Aorta (tissue), 5 donors: ENCODE measurements at regions not wholly inside any gene's neighbourhood (a gene's known extent, or its start where the extent isn't known, plus 50 kb on each side); places are given as distances from the start of the nearest gene placed in this dataset.

ENCODE experiments used
- ATAC-seq: fragments of 200-7000 bp; cut with Tn5 transposase; one replicate; pipeline ENCODE4 v1.9.1; 2022; ENCODE audit warnings: moderate library complexity; ENCODE audit not compliant: low FRiP score
- DNase-seq, 2 donors: peaks; one replicate each; pipeline ENCODE4 v3.0.0-alpha.2; 2020
- H3K27ac ChIP-seq, 2 donors: one replicate each; pipeline ENCODE4 v1.5.1; 2013; ENCODE audit warnings: low read length in 2 of 2, mild to moderate bottlenecking in 2 of 2, moderate library complexity in 2 of 2, control low read depth in 1 of 2, inconsistent platforms in 1 of 2, low read depth in 1 of 2
- H3K27me3 ChIP-seq, 2 donors: one replicate each; pipeline ENCODE4 v1.6.1; 2013; ENCODE audit warnings: control low read depth in 1 of 2, low read length in 1 of 2, mild to moderate bottlenecking in 1 of 2, moderate library complexity in 1 of 2; ENCODE audit not compliant: insufficient read depth in 2 of 2, control insufficient read depth in 1 of 2
- H3K36me3 ChIP-seq, 2 donors: one replicate each; pipeline ENCODE4 v1.6.1; 2013; ENCODE audit warnings: control low read depth in 1 of 2, low read length in 1 of 2, mild to moderate bottlenecking in 1 of 2; ENCODE audit not compliant: insufficient read depth in 2 of 2, control insufficient read depth in 1 of 2
- H3K4me1 ChIP-seq, 2 donors: one replicate each; pipeline ENCODE4 v1.6.1; 2013; ENCODE audit warnings: low read length in 2 of 2, control low read depth in 1 of 2, mild to moderate bottlenecking in 1 of 2, moderate library complexity in 1 of 2; ENCODE audit not compliant: insufficient read depth in 2 of 2, control insufficient read depth in 1 of 2
- H3K4me3 ChIP-seq, 2 donors: one replicate each; pipeline ENCODE4 v1.5.1; 2013; ENCODE audit warnings: low read length in 2 of 2, control low read depth in 1 of 2, mild to moderate bottlenecking in 1 of 2
- H3K9me3 ChIP-seq: one replicate; pipeline ENCODE4 v1.6.1; 2013; ENCODE audit warnings: mild to moderate bottlenecking, low read length; ENCODE audit not compliant: control insufficient read depth
- WGBS, 2 donors: extraction: QIAGEN DNeasy Blood & Tissue Kit; methylation state at CpG; one replicate each; pipeline ENCODE4 v1.1.7; 2013; 5-methylcytosine and 5-hydroxymethylcytosine counted together
- intact Hi-C, 2 donors: fragments of 100-400 bp; cut with DNase I; formaldehyde crosslinking; loops; one replicate each; pipeline versions ENCODE4 v1.14.2 to v1.15.0; 2022
- donor health status: healthy with polysubstance abuse.
- donor health status: Bipolar disorder and iron deficiency.
- donor health status: DM: no; HTN: no; CAD: no.
- donor health status: DM: no; HTN: no; CAD: no.
- donor health status: DM: yes; HTN: yes; CAD: no.

DNA sequence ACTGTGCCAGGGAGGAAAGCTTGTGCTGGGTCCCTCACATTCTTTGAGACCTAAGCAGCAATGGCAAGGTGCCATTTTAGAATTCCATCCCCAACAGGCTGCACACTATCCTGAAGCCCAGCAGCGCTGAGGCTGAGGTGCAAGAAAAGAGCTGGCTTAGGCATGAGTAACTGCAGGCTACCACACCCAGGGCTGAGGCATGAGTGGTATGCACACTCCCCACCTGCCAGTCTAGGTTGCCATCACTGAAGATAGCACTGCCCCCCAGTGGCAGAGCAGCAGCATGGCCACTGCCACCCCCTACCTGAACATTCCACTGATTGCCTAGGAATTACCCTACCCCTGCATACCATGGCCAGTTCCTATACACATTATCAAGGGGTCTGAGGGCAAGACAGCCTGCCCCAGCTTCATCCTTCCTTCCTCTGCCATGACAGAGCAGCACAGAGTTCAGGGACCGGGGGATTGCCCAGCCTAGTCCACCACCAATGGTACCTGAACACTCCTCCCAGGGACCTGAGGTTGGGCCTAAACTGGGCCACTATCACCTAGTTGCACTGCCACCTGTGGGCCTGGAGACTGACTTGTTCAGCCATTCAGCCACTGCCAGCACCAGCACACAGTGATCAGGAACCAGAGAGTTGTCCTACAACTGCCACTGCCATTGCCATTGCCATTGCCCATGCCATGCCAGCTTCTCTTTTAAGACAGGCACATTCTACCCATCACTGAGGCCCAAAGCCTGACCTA is 129.8 kb downstream of the SATB1 start:
- H3K4me1 ChIP-seq: no peaks in the 10 kb centered on the region
- intact Hi-C loops: no loop called here
- peaks cover 4% of the 10 kb centered on the region for H3K9me3 ChIP-seq
- H3K27me3 ChIP-seq: no peaks in the 10 kb centered on the region
- no peaks in the 10 kb centered on the region for H3K36me3 ChIP-seq
- WGBS, 2 donors: 35 to 54% methylated on average over 2 of the region's 2 CpGs
- DNase-seq: no peak
- ATAC-seq: peak; percentile 26
- no peak overlapping the region for H3K27ac ChIP-seq
- no peak overlapping the region for H3K4me3 ChIP-seq

DNA sequence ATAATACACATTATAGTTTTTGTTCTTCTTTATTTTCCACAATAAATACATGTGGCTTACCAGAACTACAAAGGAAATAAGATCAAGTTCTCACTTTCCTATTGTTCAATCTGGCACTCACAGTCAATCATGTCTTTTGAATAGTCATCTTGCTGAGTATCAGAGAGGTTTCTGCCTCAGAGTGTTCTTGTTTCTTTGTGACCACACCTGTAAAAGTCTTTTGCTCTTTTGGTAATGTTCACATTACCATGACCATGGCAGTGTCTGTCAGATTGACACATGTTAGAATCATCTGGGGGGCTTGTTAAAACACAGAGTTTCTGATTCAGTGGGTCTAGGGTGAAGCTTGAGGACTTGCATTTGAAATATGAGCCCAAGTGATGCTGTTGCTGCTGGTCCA is 135.0 kb downstream of the SATB1 start:
- Histone ChIP-seq H3K27me3 (no peaks in the 10 kb centered on the region), H3K4me1 (no peaks in the 10 kb centered on the region), H3K9me3 (no peaks in the 10 kb centered on the region), H3K27ac (no peak overlapping the region), H3K4me3 (no peak overlapping the region), H3K36me3 (no peaks in the 10 kb centered on the region)
- ATAC-seq (no peak), DNase-seq (no peak)
- intact Hi-C loops: no loop called here

DNA sequence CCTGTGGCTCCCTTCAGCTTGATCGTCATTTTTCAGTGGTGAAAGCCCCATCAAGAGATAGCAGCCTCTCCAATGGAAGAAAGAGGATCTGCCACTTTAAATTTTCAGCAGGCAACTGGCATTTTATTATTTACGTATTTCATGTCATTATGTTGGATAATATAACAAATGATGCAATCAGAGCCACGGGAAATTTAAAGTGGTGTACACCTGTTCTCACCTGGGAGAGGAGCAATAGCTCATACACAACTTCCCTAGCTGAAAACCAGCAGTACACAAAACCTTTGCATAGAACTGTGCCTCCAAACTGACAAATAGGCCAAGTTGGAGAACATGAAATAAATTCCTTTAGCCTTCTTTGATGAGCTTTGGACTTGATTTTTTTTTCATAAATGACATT is 136.9 kb downstream of the SATB1 start:
- ATAC-seq (no peak), DNase-seq (no peak)
- Histone ChIP-seq H3K27me3 (no peaks in the 10 kb centered on the region), H3K4me3 (no peak overlapping the region), H3K4me1 (no peaks in the 10 kb centered on the region), H3K27ac (no peak overlapping the region), H3K36me3 (no peaks in the 10 kb centered on the region), H3K9me3 (no peaks in the 10 kb centered on the region)
- WGBS, 2 donors: 46 to 54% methylated on average over 3 of the region's 3 CpGs
- intact Hi-C loops: no loop called here

DNA sequence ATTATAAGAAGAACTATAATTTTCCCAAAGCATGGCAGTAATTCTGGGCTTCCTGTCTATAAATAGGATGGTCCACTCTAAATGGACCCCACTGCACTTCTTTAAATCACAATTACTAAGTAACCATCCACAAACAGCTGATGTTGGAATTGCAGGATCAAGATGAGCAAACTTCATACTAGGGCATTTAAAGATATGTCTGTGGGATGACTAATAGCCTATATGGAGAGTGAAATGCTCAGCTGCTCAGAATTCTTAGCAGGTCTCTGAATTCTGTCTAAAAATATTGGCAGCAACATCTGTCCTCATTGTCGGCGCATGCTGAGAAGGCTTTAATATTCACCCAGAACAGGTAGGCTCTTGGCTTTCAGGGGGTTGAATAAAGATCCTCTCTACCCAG is 140.4 kb downstream of the SATB1 start:
- no peak overlapping the region for H3K4me3 ChIP-seq
- WGBS, 2 donors: 95 to 97% methylated on average over 2 of the region's 2 CpGs
- H3K9me3 ChIP-seq: peaks cover 1% of the 10 kb centered on the region
- H3K27ac ChIP-seq: no peak overlapping the region
- intact Hi-C loops: no loop called here
- DNase-seq (no peak), ATAC-seq (no peak)
- peaks cover 0 to 2% of the 10 kb centered on the region in 2 donors for H3K27me3 ChIP-seq
- no peaks in the 10 kb centered on the region for H3K36me3 ChIP-seq
- H3K4me1 ChIP-seq: no peaks in the 10 kb centered on the region

DNA sequence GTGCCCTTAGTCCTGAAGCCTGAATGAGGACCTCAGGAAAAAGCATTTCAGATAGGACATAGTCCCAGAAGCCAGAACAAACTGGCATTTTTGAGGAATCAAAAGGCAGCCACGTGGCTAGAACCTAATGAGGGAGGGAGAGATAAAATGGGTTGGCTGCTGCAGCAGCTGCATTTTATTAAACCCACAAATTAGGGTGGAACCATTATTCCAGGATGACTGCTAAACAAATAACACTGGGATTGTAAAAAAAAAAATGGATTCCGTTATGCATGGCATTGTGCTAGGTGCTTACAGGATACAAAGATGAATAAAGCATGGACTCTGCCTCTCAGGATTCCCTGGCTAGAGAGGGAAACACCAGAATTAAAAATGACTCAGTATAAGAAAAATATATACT is 141.5 kb downstream of the SATB1 start:
- peaks cover 1% of the 10 kb centered on the region for H3K9me3 ChIP-seq
- ATAC-seq (no peak), DNase-seq (no peak)
- intact Hi-C loops: no loop called here
- H3K4me1 ChIP-seq: no peaks in the 10 kb centered on the region
- no peak overlapping the region for H3K27ac ChIP-seq
- no peaks in the 10 kb centered on the region for H3K36me3 ChIP-seq
- no peak overlapping the region for H3K4me3 ChIP-seq
- H3K27me3 ChIP-seq: peaks cover 0 to 2% of the 10 kb centered on the region in 2 donors
- WGBS, 2 donors: 36 to 43% methylated on average over 2 of the region's 2 CpGs

DNA sequence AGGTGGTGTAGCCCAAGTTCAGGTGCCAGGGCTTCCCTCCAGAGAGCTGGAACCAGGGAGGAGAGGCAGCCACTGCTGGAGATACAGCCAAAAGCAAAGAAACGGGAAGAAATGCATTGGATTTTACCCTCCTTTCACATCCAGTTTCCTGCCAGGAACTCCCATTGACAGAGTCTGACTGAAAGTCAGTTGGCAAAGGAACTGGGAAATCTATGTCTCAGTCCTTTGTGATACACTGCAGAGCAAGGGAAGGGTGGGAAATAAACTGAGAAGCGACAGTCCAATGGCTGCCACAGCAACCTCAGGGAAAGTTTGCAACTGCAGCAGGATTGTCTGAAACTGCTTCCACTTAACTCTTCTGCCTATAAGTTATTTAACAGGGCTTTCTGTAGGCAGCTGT is 142.6 kb downstream of the SATB1 start:
- ATAC-seq: no peak
- Histone ChIP-seq H3K36me3 (no peaks in the 10 kb centered on the region), H3K4me3 (no peak overlapping the region), H3K4me1 (no peaks in the 10 kb centered on the region), H3K27ac (no peak overlapping the region), H3K9me3 (peaks cover 1% of the 10 kb centered on the region), H3K27me3 (peaks cover 0 to 2% of the 10 kb centered on the region in 2 donors)
- DNase-seq: no peak
- WGBS, 2 donors: 33 to 34% methylated on average over 2 of the region's 2 CpGs
- intact Hi-C loops: no loop called here

DNA sequence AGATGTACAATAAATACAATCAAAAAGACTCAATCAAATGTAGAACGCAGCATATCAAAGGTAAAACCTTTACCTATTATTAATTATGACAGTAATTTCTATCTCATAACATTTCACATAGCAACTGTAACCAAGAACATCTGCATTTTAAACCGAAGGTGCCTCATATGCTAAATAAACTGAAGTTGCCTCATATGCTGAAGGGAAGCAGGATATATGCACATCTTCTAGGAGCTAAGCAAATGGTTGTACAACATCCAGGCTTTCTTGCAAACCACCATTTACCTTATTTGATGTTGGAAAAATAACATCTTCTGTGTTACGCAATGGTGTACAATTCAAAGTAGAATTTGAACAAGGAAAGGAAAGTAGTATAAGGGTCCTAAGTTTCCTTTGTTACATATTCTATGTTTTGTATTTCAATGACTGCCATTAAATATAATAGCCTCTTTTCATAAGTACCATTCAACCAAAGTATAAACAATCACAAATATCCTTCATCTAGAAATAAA is 145.9 kb downstream of the SATB1 start:
- Histone ChIP-seq H3K9me3 (peaks cover 1% of the 10 kb centered on the region), H3K27me3 (peaks cover 0 to 2% of the 10 kb centered on the region in 2 donors), H3K4me3 (no peak overlapping the region), H3K4me1 (no peaks in the 10 kb centered on the region), H3K27ac (no peak overlapping the region), H3K36me3 (no peaks in the 10 kb centered on the region)
- no peak for ATAC-seq
- 80 to 93% methylated on average over 3 of the region's 3 CpGs for WGBS, 2 donors
- DNase-seq: no peak
- intact Hi-C loops: no loop called here

DNA sequence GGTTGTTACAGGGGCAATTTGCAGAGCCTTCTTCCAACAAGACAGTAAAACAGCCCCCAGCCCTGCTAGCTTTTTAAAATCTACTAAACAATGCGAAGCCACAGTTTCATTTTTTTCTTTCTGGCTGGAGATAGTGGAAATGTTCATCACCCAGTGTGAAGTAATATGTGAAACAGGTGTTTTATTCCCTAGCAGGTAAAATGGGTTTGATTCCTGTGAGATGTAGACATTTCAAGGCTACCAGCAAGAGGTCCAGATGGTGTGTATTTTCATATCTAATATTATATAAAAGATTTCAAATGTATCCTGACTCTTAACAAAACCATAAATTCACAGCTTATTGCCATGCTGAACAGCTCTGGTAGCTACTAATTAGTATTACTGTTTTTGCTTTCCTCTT is 160.3 kb downstream of the SATB1 start:
- no peak for ATAC-seq
- Histone ChIP-seq H3K27me3 (no peaks in the 10 kb centered on the region), H3K27ac (no peak overlapping the region), H3K4me1 (no peaks in the 10 kb centered on the region), H3K9me3 (no peaks in the 10 kb centered on the region), H3K4me3 (no peak overlapping the region), H3K36me3 (no peaks in the 10 kb centered on the region)
- intact Hi-C loops: no loop called here
- no peak for DNase-seq
- 86 to 94% methylated on average over 1 of the region's 1 CpG for WGBS, 2 donors

DNA sequence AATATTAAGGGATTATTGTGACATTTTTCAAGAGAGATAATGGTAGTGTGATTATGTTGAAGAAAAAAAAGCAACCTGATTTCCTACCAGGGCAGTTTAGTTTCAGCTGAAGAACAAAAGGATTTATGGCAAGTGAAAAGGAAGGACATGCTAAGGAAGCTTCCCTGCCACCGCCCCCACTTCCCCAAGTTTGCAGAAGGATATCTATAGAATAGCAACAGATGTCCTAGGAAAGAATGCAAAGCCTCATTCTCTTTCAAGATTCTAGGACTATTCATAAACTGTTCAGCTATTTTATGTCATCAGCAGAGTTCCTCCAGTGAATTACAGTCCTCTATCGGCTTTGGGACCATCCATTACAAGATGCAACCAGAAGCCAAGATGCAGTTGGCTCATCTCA is 160.8 kb downstream of the SATB1 start:
- H3K4me1 ChIP-seq: no peaks in the 10 kb centered on the region
- no peaks in the 10 kb centered on the region for H3K36me3 ChIP-seq
- WGBS, 2 donors: 34 to 49% methylated on average over 2 of the region's 2 CpGs
- no peaks in the 10 kb centered on the region for H3K27me3 ChIP-seq
- no peak overlapping the region for H3K27ac ChIP-seq
- intact Hi-C loops: no loop called here
- no peaks in the 10 kb centered on the region for H3K9me3 ChIP-seq
- no peak for ATAC-seq
- H3K4me3 ChIP-seq: no peak overlapping the region
- no peak for DNase-seq
